Liver (tissue), 7 donors: ENCODE measurements at regions not wholly inside any gene's neighbourhood (a gene's known extent, or its start where the extent isn't known, plus 50 kb on each side); places are given as distances from the start of the nearest gene placed in this dataset.

Experiments
- DNase-seq: peaks from one replicate; pipeline ENCODE4 v3.0.0-alpha.2; 2017; ENCODE audit warnings: low spot score
- H3K27ac ChIP-seq, 2 donors: one replicate each; pipeline ENCODE4 v1.7.0; 2013; ENCODE audit warnings: inconsistent platforms in 2 of 2, low read length in 2 of 2, control low read depth in 1 of 2, low read depth in 1 of 2, mild to moderate bottlenecking in 1 of 2
- H3K27me3 ChIP-seq, 4 donors: one replicate each; pipeline versions ENCODE4 v1.6.1 to v1.7.0; 2013; ENCODE audit warnings: low read length in 3 of 4, inconsistent platforms in 1 of 4, mild to moderate bottlenecking in 1 of 4, moderate library complexity in 1 of 4; ENCODE audit not compliant: control insufficient read depth in 4 of 4, insufficient read depth in 4 of 4
- H3K36me3 ChIP-seq, 4 donors: one replicate each; pipeline versions ENCODE4 v1.6.1 to v1.7.0; 2013; ENCODE audit warnings: low read length in 3 of 4, mild to moderate bottlenecking in 3 of 4, low read depth in 1 of 4, moderate library complexity in 1 of 4; ENCODE audit not compliant: control insufficient read depth in 4 of 4, insufficient read depth in 3 of 4
- H3K4me1 ChIP-seq, 4 donors: one replicate each; pipeline versions ENCODE4 v1.6.1 to v1.7.0; 2013; ENCODE audit warnings: low read length in 3 of 4, mild to moderate bottlenecking in 3 of 4, moderate library complexity in 1 of 4; ENCODE audit not compliant: control insufficient read depth in 4 of 4, insufficient read depth in 4 of 4
- H3K4me3 ChIP-seq, 3 donors: one replicate each; pipeline versions ENCODE4 v1.6.1 to v1.7.0; 2013; ENCODE audit warnings: low read length in 3 of 3, control low read depth in 1 of 3, low read depth in 1 of 3, mild to moderate bottlenecking in 1 of 3
- H3K9ac ChIP-seq, 2 donors: one replicate each; pipeline ENCODE4 v1.7.0; 2013; ENCODE audit warnings: low read length in 2 of 2, mild to moderate bottlenecking in 2 of 2, moderate library complexity in 2 of 2, control low read depth in 1 of 2, low read depth in 1 of 2
- H3K9me3 ChIP-seq, 4 donors: one replicate each; pipeline versions ENCODE4 v1.6.1 to v1.7.0; 2013; ENCODE audit warnings: low read length in 3 of 4; ENCODE audit not compliant: control insufficient read depth in 4 of 4
- ATF3 ChIP-seq: IDR thresholded peaks from 2 replicates; pipeline ENCODE4 v1.6.1; 2016; ENCODE audit warnings: antibody characterized with exemption
- CTCF ChIP-seq: fragments of 150-350 bp; IDR thresholded peaks from 2 replicates; pipeline ENCODE4 v1.5.1; 2017; ENCODE audit warnings: improper control_type of control experiment, low read depth, low read length; ENCODE audit not compliant: missing input control
- EGR1 ChIP-seq, 2 donors: IDR thresholded peaks; 2 replicates each; pipeline ENCODE4 v1.6.1; 2016 to 2018; ENCODE audit warnings: antibody characterized with exemption in 2 of 2, low read depth in 2 of 2
- FOXA1 ChIP-seq: IDR thresholded peaks from 2 replicates; pipeline ENCODE4 v1.6.1; 2016; ENCODE audit warnings: antibody characterized with exemption
- FOXA2 ChIP-seq: IDR thresholded peaks from 2 replicates; pipeline ENCODE4 v1.6.1; 2016; ENCODE audit warnings: antibody characterized with exemption
- GABPA ChIP-seq, 2 donors: IDR thresholded peaks in 1 of 2; conservative IDR thresholded peaks in 1 of 2; 2 replicates each; pipeline ENCODE4 v1.6.1; 2016; ENCODE audit warnings: antibody characterized with exemption in 2 of 2, mild to moderate bottlenecking in 1 of 2, moderate library complexity in 1 of 2
- HNF4A ChIP-seq, 2 donors: conservative IDR thresholded peaks; 2 replicates each; pipeline ENCODE4 v1.6.1; 2016; ENCODE audit warnings: antibody characterized with exemption in 2 of 2, mild to moderate bottlenecking in 2 of 2
- HNF4G ChIP-seq: IDR thresholded peaks from 2 replicates; pipeline ENCODE4 v1.6.1; 2016; ENCODE audit warnings: antibody characterized with exemption
- JUND ChIP-seq, 2 donors: IDR thresholded peaks; 2 replicates each; pipeline ENCODE4 v1.6.1; 2016; ENCODE audit warnings: antibody characterized with exemption in 2 of 2
- MAX ChIP-seq: IDR thresholded peaks from 2 replicates; pipeline ENCODE4 v1.6.1; 2016; ENCODE audit warnings: antibody characterized with exemption
- NR2F2 ChIP-seq: IDR thresholded peaks from 2 replicates; pipeline ENCODE4 v1.6.1; 2016; ENCODE audit warnings: antibody characterized with exemption
- RAD21 ChIP-seq, 2 donors: IDR thresholded peaks; 2 replicates each; pipeline ENCODE4 v1.6.1; 2016; ENCODE audit warnings: antibody characterized with exemption in 2 of 2, mild to moderate bottlenecking in 2 of 2
- REST ChIP-seq: IDR thresholded peaks from 2 replicates; pipeline ENCODE4 v1.6.1; 2016; ENCODE audit warnings: antibody characterized with exemption, mild to moderate bottlenecking
- RXRA ChIP-seq, 2 donors: IDR thresholded peaks; 2 replicates each; pipeline ENCODE4 v1.6.1; 2017 to 2018; ENCODE audit warnings: antibody characterized with exemption in 2 of 2, mild to moderate bottlenecking in 1 of 2
- SP1 ChIP-seq: IDR thresholded peaks from 2 replicates; pipeline ENCODE4 v1.6.1; 2018; ENCODE audit warnings: antibody characterized with exemption, mild to moderate bottlenecking
- TAF1 ChIP-seq: conservative IDR thresholded peaks from 2 replicates; pipeline ENCODE4 v1.6.1; 2016; ENCODE audit warnings: antibody characterized with exemption, mild to moderate bottlenecking
- YY1 ChIP-seq: IDR thresholded peaks from 2 replicates; pipeline ENCODE4 v1.6.1; 2016; ENCODE audit warnings: antibody characterized with exemption, mild to moderate bottlenecking
- ZBTB33 ChIP-seq: IDR thresholded peaks from 2 replicates; pipeline ENCODE4 v1.6.1; 2016; ENCODE audit warnings: antibody characterized with exemption
- donor health status: healthy.
- donor health status: healthy.
- donor health status: healthy.
- donor health status: healthy.

GRCh38 chr5:117255211-117256027, 680.8 kb upstream of the SEMA6A start (continued):
- no peak for TF ChIP-seq RAD21 (IDR thresholded peaks at IDR 0.05)
- TF ChIP-seq FOXA2 = no peak
- no peak for TF ChIP-seq JUND (IDR thresholded peaks at IDR 0.05)

- Histone ChIP-seq H3K9me3 (no peaks in the 10 kb centered on the region), H3K4me1 (peaks cover 0 to 1% (median 0%) of the 10 kb centered on the region in 4 donors), H3K9ac (no peak overlapping the region), H3K27me3 (no peaks in the 10 kb centered on the region), H3K36me3 (no peaks in the 10 kb centered on the region), H3K27ac (no peak overlapping the region), H3K4me3 (no peak overlapping the region)
- TF ChIP-seq MAX (no peak), FOXA1 (no peak), GABPA (IDR thresholded peaks at IDR 0.05 in 1 of 2, conservative IDR thresholded peaks at IDR 0.05 in 1 of 2) (no peak), HNF4G (no peak), SP1 (no peak), NR2F2 (no peak), RAD21 (IDR thresholded peaks at IDR 0.05) (no peak), JUND (IDR thresholded peaks at IDR 0.05) (no peak), ATF3 (no peak), YY1 (no peak), RXRA (IDR thresholded peaks at IDR 0.05) (no peak), HNF4A (conservative IDR thresholded peaks at IDR 0.05) (no peak), ZBTB33 (no peak), REST (no peak), CTCF (no peak), FOXA2 (no peak), TAF1 (no peak), EGR1 (IDR thresholded peaks at IDR 0.05; ENCODE audit: low read depth in 2 of 2) (no peak)
- no peak for DNase-seq
Measured at GRCh38 chr5:117252566-117252965, 677.9 kb upstream of the SEMA6A start.
